K562 (cell line): ENCODE measurements at regions not wholly inside any gene's neighbourhood (a gene's known extent, or its start where the extent isn't known, plus 50 kb on each side); places are given as distances from the start of the nearest gene placed in this dataset.

Source experiments
- EP300 ChIP-seq: IDR thresholded peaks from 2 replicates; pipeline ENCODE4 v1.6.1; 2012; ENCODE audit warnings: low read length, improper control_type of control experiment
- KLF6 ChIP-seq: fragments of 250-450 bp; sonication (Bioruptor Pico); IDR thresholded peaks from 2 replicates; pipeline ENCODE4 v1.4.0; 2020; ENCODE audit warnings: mild to moderate bottlenecking, moderate library complexity, borderline replicate concordance
- NELFE ChIP-seq: IDR thresholded peaks from 2 replicates; pipeline ENCODE4 v1.6.1; 2011; ENCODE audit warnings: mild to moderate bottlenecking; ENCODE audit not compliant: insufficient read depth, insufficient read length
- PTBP1 ChIP-seq: fragments of 200-400 bp; formaldehyde crosslinking; IDR thresholded peaks from 2 replicates; pipeline ENCODE4 v1.6.1; 2017; ENCODE audit warnings: low read depth, low read length
- ZHX1 ChIP-seq: fragments of 150-350 bp; conservative IDR thresholded peaks from 2 replicates; pipeline ENCODE4 v1.6.1; 2014; ENCODE audit warnings: low read length
- ZNF518B ChIP-seq: fragments of 250-450 bp; sonication (Bioruptor Pico); IDR thresholded peaks from 2 replicates; pipeline ENCODE4 v1.5.0; 2021; ENCODE audit warnings: mild to moderate bottlenecking, moderate library complexity

- TF ChIP-seq ZNF518B (no peak), PTBP1 (no peak), ZHX1 (no peak), NELFE (no peak), KLF6 (CRISPR knock-in tag) (no peak), EP300 (no peak)
Measured at GRCh38 chr4:18291981-18292380, 270.4 kb upstream of the LCORL start (continued).
